ENCODE measurements at regions not wholly inside any gene's neighbourhood (a gene's known extent, or its start where the extent isn't known, plus 50 kb on each side); places are given as distances from the start of the nearest gene placed in this dataset.

- CTCF ChIA-PET (ENCODE audit: low intra/inter-chr PET ratio): no interaction called here
- Histone ChIP-seq H3K27me3 (ENCODE audit: control insufficient read depth in 2 of 2, insufficient read depth in 2 of 2, low read length in 2 of 2) (peaks cover 0 to 4% of the 10 kb centered on the region in 2 experiments; a peak in 2 of 5 replicates), H3K36me3 (ENCODE audit: control insufficient read depth, insufficient read depth, low read length) (no peaks in the 10 kb centered on the region), H3K79me2 (ENCODE audit: control insufficient read depth, insufficient read depth, low read length) (no peaks in the 10 kb centered on the region), H3K9ac (ENCODE audit: insufficient read depth in 1 of 2, low read depth in 2 of 2, low read length in 2 of 2) (no peak overlapping the region), H4K20me1 (replicated peaks; ENCODE audit: control insufficient read depth, insufficient read depth, low read length) (no peaks in the 10 kb centered on the region), H3K9me3 (replicated peaks; ENCODE audit: control insufficient read depth, insufficient read depth, low read depth, low read length) (no peaks in the 10 kb centered on the region), H2AFZ (ENCODE audit: low read depth, low read length) (no peak overlapping the region), H3K4me3 (no peak overlapping the region), H3K4me2 (ENCODE audit: insufficient read depth, low read length) (no peak overlapping the region), H3K9me1 (ENCODE audit: control insufficient read depth, insufficient read depth, low read length) (no peaks in the 10 kb centered on the region), H3K27ac (ENCODE audit: extremely low read depth, low read depth, low read length) (no peak overlapping the region), H3K4me1 (replicated peaks in 1 of 2; ENCODE audit: control insufficient read depth in 2 of 2, insufficient read depth in 2 of 2, low read length in 2 of 2) (no peaks in the 10 kb centered on the region)
- FAIRE-seq (no peak), ATAC-seq (no peak), DNase-seq (ENCODE audit: extremely low read depth in 1 of 4, low spot score in 3 of 4) (no peak)
- intact Hi-C loops (cut with micrococcal nuclease): no loop called here
- WGBS (ENCODE audit: insufficient coverage, low coverage, missing lambda C conversion rate): 0% methylated on average over 2 of the region's 2 CpGs
- POLR2A ChIA-PET: no interaction called here
- BruUV-seq (replicated peaks): no TSS peak
- no peak for TF ChIP-seq ZBTB17 (CRISPR knock-in tag; IDR thresholded peaks at IDR 0.05)
- in situ Hi-C loops (cut with MboI): no loop called here
Measured at GRCh38 chr1:58094221-58094620, 452.3 kb downstream of the OMA1 start.

- no peak for DNase-seq (ENCODE audit: extremely low read depth in 1 of 4, low spot score in 3 of 4)
- no peak for FAIRE-seq
- Histone ChIP-seq H3K27ac (ENCODE audit: extremely low read depth, low read depth, low read length) (no peak overlapping the region), H3K4me1 (replicated peaks in 1 of 2; ENCODE audit: control insufficient read depth in 2 of 2, insufficient read depth in 2 of 2, low read length in 2 of 2) (no peaks in the 10 kb centered on the region), H4K20me1 (replicated peaks; ENCODE audit: control insufficient read depth, insufficient read depth, low read length) (no peaks in the 10 kb centered on the region), H3K9ac (ENCODE audit: insufficient read depth in 1 of 2, low read depth in 2 of 2, low read length in 2 of 2) (no peak overlapping the region), H3K4me2 (ENCODE audit: insufficient read depth, low read length) (no peak overlapping the region), H3K9me3 (replicated peaks; ENCODE audit: control insufficient read depth, insufficient read depth, low read depth, low read length) (no peaks in the 10 kb centered on the region), H2AFZ (ENCODE audit: low read depth, low read length) (no peak overlapping the region), H3K36me3 (ENCODE audit: control insufficient read depth, insufficient read depth, low read length) (no peaks in the 10 kb centered on the region), H3K79me2 (ENCODE audit: control insufficient read depth, insufficient read depth, low read length) (no peaks in the 10 kb centered on the region), H3K9me1 (ENCODE audit: control insufficient read depth, insufficient read depth, low read length) (no peaks in the 10 kb centered on the region), H3K27me3 (ENCODE audit: control insufficient read depth in 2 of 2, insufficient read depth in 2 of 2, low read length in 2 of 2) (peaks cover 0 to 8% of the 10 kb centered on the region in 2 experiments; a peak in 2 of 5 replicates), H3K4me3 (no peak overlapping the region)
- in situ Hi-C loops (cut with MboI) (no loop called here), intact Hi-C loops (cut with micrococcal nuclease) (no loop called here)
- ChIA-PET POLR2A (interaction anchor here (0.5 kb wide), 1 partner anchor 112 kb away, joined by 3 read pairs; no protein-coding TSS in a partner anchor), CTCF (ENCODE audit: low intra/inter-chr PET ratio) (no interaction called here)
- no peak for ATAC-seq
- TF ChIP-seq ZNF586 (CRISPR knock-in tag; conservative IDR thresholded peaks at IDR 0.05) (no peak), ZNF232 (CRISPR knock-in tag; IDR thresholded peaks at IDR 0.05) (no peak), PHF20 (IDR thresholded peaks at IDR 0.05; ENCODE audit: partially characterized antibody) (no peak), BACH1 (tag; IDR thresholded peaks at IDR 0.05) (no peak), NELFE (IDR thresholded peaks at IDR 0.05; ENCODE audit: insufficient read depth, insufficient read length) (no peak), NFIX (CRISPR knock-in tag; IDR thresholded peaks at IDR 0.05; ENCODE audit: low read depth) (no peak), ZNF175 (CRISPR knock-in tag; IDR thresholded peaks at IDR 0.05; ENCODE audit: low read depth) (no peak), ZFP36 (IDR thresholded peaks at IDR 0.05; ENCODE audit: low read depth, low read length, partially characterized antibody) (no peak), SMAD2 (IDR thresholded peaks at IDR 0.05; ENCODE audit: low read depth, low read length) (no peak), PHTF2 (CRISPR knock-in tag; IDR thresholded peaks at IDR 0.05) (no peak), E2F1 (CRISPR knock-in tag; IDR thresholded peaks at IDR 0.05) (no peak), RAD51 (IDR thresholded peaks at IDR 0.05; ENCODE audit: borderline replicate concordance, low read depth) (no peak)
- BruUV-seq (replicated peaks): no TSS peak
- WGBS (ENCODE audit: insufficient coverage, low coverage, missing lambda C conversion rate): 0% methylated on average over 2 of the region's 2 CpGs
Measured at GRCh38 chr1:58090640-58091039, 455.9 kb downstream of the OMA1 start.

Measured in K562 (cell line).